ENCODE measurements at regions not wholly inside any gene's neighbourhood (a gene's known extent, or its start where the extent isn't known, plus 50 kb on each side); places are given as distances from the start of the nearest gene placed in this dataset.

DNA sequence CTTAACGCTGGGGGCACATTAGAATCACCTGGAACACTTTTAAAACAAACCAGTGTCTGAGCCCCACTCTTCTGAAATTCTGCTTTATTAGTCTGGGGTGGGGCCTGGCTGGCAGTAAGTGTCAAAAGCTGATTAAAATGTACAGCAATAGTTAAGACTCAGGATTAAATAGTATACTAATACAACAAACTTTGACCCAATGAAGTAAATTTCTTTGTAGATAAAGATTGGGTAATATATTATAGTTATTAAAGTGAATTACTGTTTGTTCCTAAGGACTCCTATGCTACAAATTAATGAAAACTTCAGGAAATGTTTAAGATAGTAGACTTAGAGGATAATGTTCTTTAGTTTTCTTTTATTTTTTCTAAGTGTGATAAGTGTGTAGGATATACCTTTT is 160.9 kb downstream of the FAM124B start:
- Histone ChIP-seq H3K4me3 (no peak overlapping the region), H3K4me2 (no peak overlapping the region), H3K27ac (ENCODE audit: low read depth) (no peak overlapping the region), H3K79me2 (replicated peaks; ENCODE audit: insufficient read depth) (no peaks in the 10 kb centered on the region), H3K36me3 (ENCODE audit: insufficient read depth) (no peaks in the 10 kb centered on the region), H3K4me1 (ENCODE audit: insufficient read depth) (no peaks in the 10 kb centered on the region), H4K20me1 (replicated peaks; ENCODE audit: insufficient read depth) (no peaks in the 10 kb centered on the region), H2AFZ (no peak overlapping the region), H3K27me3 (ENCODE audit: insufficient read depth) (no peaks in the 10 kb centered on the region), H3F3A (replicated peaks; ENCODE audit: low read depth) (no peaks in the 10 kb centered on the region), H3K9me2 (ENCODE audit: insufficient read depth) (no peaks in the 10 kb centered on the region; the same call in 1 of the 2 replicates)
- Mint-ChIP-seq H3K27me3 (ENCODE audit: insufficient read depth, low read depth, poor library complexity) (no peaks in the 10 kb centered on the region), H3K4me1 (no peaks in the 10 kb centered on the region), H3K4me3 (no peak overlapping the region), H3K27ac (no peak overlapping the region), H3K36me3 (ENCODE audit: low read depth) (no peaks in the 10 kb centered on the region), H3K9me3 (no peaks in the 10 kb centered on the region)
- TF ChIP-seq ZNF114 (CRISPR knock-in tag; IDR thresholded peaks at IDR 0.05): no peak
- no peak for TF ChIP-seq NANOG (IDR thresholded peaks at IDR 0.05; ENCODE audit: borderline replicate concordance)
- TF ChIP-seq, protein P1, sequence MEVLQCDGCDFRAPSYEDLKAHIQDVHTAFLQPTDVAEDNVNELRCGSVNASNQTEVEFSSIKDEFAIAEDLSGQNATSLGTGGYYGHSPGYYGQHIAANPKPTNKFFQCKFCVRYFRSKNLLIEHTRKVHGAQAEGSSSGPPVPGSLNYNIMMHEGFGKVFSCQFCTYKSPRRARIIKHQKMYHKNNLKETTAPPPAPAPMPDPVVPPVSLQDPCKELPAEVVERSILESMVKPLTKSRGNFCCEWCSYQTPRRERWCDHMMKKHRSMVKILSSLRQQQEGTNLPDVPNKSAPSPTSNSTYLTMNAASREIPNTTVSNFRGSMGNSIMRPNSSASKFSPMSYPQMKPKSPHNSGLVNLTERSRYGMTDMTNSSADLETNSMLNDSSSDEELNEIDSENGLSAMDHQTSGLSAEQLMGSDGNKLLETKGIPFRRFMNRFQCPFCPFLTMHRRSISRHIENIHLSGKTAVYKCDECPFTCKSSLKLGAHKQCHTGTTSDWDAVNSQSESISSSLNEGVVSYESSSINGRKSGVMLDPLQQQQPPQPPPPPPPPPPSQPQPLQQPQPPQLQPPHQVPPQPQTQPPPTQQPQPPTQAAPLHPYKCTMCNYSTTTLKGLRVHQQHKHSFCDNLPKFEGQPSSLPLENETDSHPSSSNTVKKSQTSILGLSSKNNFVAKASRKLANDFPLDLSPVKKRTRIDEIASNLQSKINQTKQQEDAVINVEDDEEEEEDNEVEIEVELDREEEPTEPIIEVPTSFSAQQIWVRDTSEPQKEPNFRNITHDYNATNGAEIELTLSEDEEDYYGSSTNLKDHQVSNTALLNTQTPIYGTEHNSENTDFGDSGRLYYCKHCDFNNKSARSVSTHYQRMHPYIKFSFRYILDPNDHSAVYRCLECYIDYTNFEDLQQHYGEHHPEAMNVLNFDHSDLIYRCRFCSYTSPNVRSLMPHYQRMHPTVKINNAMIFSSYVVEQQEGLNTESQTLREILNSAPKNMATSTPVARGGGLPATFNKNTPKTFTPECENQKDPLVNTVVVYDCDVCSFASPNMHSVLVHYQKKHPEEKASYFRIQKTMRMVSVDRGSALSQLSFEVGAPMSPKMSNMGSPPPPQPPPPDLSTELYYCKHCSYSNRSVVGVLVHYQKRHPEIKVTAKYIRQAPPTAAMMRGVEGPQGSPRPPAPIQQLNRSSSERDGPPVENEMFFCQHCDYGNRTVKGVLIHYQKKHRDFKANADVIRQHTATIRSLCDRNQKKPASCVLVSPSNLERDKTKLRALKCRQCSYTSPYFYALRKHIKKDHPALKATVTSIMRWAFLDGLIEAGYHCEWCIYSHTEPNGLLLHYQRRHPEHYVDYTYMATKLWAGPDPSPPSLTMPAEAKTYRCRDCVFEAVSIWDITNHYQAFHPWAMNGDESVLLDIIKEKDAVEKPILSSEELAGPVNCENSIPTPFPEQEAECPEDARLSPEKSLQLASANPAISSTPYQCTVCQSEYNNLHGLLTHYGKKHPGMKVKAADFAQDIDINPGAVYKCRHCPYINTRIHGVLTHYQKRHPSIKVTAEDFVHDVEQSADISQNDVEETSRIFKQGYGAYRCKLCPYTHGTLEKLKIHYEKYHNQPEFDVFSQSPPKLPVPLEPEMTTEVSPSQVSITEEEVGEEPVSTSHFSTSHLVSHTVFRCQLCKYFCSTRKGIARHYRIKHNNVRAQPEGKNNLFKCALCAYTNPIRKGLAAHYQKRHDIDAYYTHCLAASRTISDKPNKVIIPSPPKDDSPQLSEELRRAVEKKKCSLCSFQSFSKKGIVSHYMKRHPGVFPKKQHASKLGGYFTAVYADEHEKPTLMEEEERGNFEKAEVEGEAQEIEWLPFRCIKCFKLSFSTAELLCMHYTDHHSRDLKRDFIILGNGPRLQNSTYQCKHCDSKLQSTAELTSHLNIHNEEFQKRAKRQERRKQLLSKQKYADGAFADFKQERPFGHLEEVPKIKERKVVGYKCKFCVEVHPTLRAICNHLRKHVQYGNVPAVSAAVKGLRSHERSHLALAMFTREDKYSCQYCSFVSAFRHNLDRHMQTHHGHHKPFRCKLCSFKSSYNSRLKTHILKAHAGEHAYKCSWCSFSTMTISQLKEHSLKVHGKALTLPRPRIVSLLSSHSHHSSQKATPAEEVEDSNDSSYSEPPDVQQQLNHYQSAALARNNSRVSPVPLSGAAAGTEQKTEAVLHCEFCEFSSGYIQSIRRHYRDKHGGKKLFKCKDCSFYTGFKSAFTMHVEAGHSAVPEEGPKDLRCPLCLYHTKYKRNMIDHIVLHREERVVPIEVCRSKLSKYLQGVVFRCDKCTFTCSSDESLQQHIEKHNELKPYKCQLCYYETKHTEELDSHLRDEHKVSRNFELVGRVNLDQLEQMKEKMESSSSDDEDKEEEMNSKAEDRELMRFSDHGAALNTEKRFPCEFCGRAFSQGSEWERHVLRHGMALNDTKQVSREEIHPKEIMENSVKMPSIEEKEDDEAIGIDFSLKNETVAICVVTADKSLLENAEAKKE (CRISPR knock-in tag; IDR thresholded peaks at IDR 0.05): no peak
- DNase-seq (ENCODE audit: low spot score): no peak
- ATAC-seq: no peak

DNA sequence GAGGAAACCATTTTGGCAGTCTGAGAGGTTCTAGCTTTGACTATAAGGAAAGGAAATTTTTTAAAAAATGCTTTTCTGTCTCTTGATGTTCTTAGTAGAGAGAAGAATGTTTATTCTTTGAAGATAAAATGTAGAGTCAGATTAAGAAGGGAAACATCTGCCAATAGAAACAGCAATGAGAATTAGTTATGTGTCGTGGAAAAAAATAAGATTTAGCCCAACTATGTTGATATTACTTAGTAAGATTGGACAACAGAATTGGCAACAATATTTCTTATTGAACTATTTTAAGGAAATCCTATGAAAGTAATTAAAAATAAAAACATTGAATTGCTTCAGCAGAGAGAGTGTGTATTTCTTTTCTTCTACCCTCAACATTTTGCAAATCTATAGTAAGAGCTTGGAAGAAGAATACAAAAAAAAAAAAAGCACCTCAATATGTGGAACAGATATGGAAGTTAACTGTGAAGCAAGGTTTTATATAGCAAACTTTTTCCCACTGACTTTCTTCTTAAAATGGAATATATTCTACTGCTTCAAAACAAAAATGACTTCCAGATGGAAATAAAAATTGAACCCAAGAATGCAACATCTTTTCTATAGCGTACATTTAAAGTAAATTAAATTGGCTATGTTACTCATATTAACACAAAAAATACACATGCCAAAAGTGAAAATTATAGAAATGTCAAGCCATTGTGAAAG is 177.9 kb downstream of the FAM124B start:
- H3K36me3 Mint-ChIP-seq (ENCODE audit: low read depth): peaks cover 6% of the 10 kb centered on the region; the same call in 2 of the 3 replicates
- DNase-seq (ENCODE audit: low spot score) (no peak), ATAC-seq (no peak)
- Histone ChIP-seq H3K27ac (ENCODE audit: low read depth) (no peak overlapping the region), H3K9me2 (ENCODE audit: insufficient read depth) (peaks cover 16% of the 10 kb centered on the region), H3F3A (replicated peaks; ENCODE audit: low read depth) (no peaks in the 10 kb centered on the region), H3K36me3 (ENCODE audit: insufficient read depth) (no peaks in the 10 kb centered on the region), H2AFZ (no peak overlapping the region), H3K4me1 (ENCODE audit: insufficient read depth) (peaks cover 8% of the 10 kb centered on the region), H3K79me2 (replicated peaks; ENCODE audit: insufficient read depth) (no peaks in the 10 kb centered on the region), H4K20me1 (replicated peaks; ENCODE audit: insufficient read depth) (no peaks in the 10 kb centered on the region), H3K4me3 (no peak overlapping the region), H3K27me3 (ENCODE audit: insufficient read depth) (no peaks in the 10 kb centered on the region), H3K4me2 (no peak overlapping the region)
- TF ChIP-seq EZH2phosphoT487 (IDR thresholded peaks at IDR 0.05; ENCODE audit: unreplicated experiment): no peak
- TF ChIP-seq ZNF331 (CRISPR knock-in tag; IDR thresholded peaks at IDR 0.05; ENCODE audit: low read depth): no peak
- H3K4me1 Mint-ChIP-seq: peaks cover 28% of the 10 kb centered on the region
- H3K27me3 Mint-ChIP-seq (ENCODE audit: insufficient read depth, low read depth, poor library complexity): peaks cover 4% of the 10 kb centered on the region
- peaks cover 13% of the 10 kb centered on the region; the same call in 2 of the 3 replicates for H3K9me3 Mint-ChIP-seq
- no peak overlapping the region for H3K4me3 Mint-ChIP-seq
- H3K27ac Mint-ChIP-seq: no peak overlapping the region
